CD4-positive, alpha-beta T cell treated with Interleukin-15 for 1 hour (primary cell): ENCODE measurements at regions not wholly inside any gene's neighbourhood (a gene's known extent, or its start where the extent isn't known, plus 50 kb on each side); places are given as distances from the start of the nearest gene placed in this dataset.
A peak's percentile ranks its signal among the peaks of the same experiment; 100 is the strongest.
"Not testable (repeated sequence)": the region's sequence is repeated elsewhere in the genome, so short reads cannot be mapped to it uniquely, and the experiment has no call there.

Source experiments
- DNase-seq: peaks from one replicate; pipeline ENCODE4 v3.0.0-alpha.2; 2020

- not testable (repeated sequence) for DNase-seq
These were observed 2980.4 kb downstream of the TUBA3C start for GRCh38 chr13:16201202-16201601.

- DNase-seq: not testable (repeated sequence)
These were observed 3021.0 kb downstream of the TUBA3C start for GRCh38 chr13:16160609-16161008.

GRCh38 chr13:16158958-16159357, 3022.7 kb downstream of the TUBA3C start:
- not testable (repeated sequence) for DNase-seq

GRCh38 chr13:16158016-16158415, 3023.6 kb downstream of the TUBA3C start:
- peak; percentile 15 for DNase-seq

- not testable (repeated sequence) for DNase-seq
These were observed 3028.8 kb downstream of the TUBA3C start for GRCh38 chr13:16152849-16153248.

- not testable (repeated sequence) for DNase-seq
These were observed 3030.3 kb downstream of the TUBA3C start for GRCh38 chr13:16151296-16151695.

GRCh38 chr13:16149415-16149814, 3032.2 kb downstream of the TUBA3C start:
- not testable (repeated sequence) for DNase-seq

- DNase-seq: not testable (repeated sequence)
These were observed 3036.0 kb downstream of the TUBA3C start for GRCh38 chr13:16145652-16146051.

- DNase-seq: not testable (repeated sequence)
These were observed 3040.3 kb downstream of the TUBA3C start for GRCh38 chr13:16141361-16141760.

GRCh38 chr13:16136846-16137245, 3044.8 kb downstream of the TUBA3C start:
- not testable (repeated sequence) for DNase-seq

- DNase-seq: not testable (repeated sequence)
These were observed 3052.9 kb downstream of the TUBA3C start for GRCh38 chr13:16128675-16129074.

GRCh38 chr13:16113391-16113790, 3068.2 kb downstream of the TUBA3C start:
- DNase-seq: not testable (repeated sequence)
